IPS-20b (cell line): ENCODE measurements at regions not wholly inside any gene's neighbourhood (a gene's known extent, or its start where the extent isn't known, plus 50 kb on each side); places are given as distances from the start of the nearest gene placed in this dataset.
A peak's percentile ranks its signal among the peaks of the same experiment; 100 is the strongest.

Source experiments
- H3K27ac ChIP-seq: one replicate; pipeline ENCODE4 v1.5.1; 2013; ENCODE audit warnings: low read length
- H3K27me3 ChIP-seq: 2 replicates; pipeline ENCODE4 v1.6.1; 2013; ENCODE audit warnings: mild to moderate bottlenecking, low read length, inconsistent platforms; ENCODE audit not compliant: insufficient read depth
- H3K36me3 ChIP-seq: 2 replicates; pipeline ENCODE4 v1.6.1; 2013; ENCODE audit warnings: low read depth, mild to moderate bottlenecking, inconsistent platforms, low read length, moderate library complexity; ENCODE audit not compliant: insufficient read depth
- H3K4me1 ChIP-seq: 2 replicates; pipeline ENCODE4 v1.6.1; 2013; ENCODE audit warnings: mild to moderate bottlenecking, control low read depth, inconsistent platforms, low read length, moderate library complexity; ENCODE audit not compliant: insufficient read depth
- H3K4me3 ChIP-seq: 2 replicates; pipeline ENCODE4 v1.5.1; 2013; ENCODE audit warnings: mild to moderate bottlenecking, low read length, inconsistent platforms
- H3K9ac ChIP-seq: 2 replicates; pipeline ENCODE4 v1.6.1; 2013; ENCODE audit warnings: low read depth, mild to moderate bottlenecking, inconsistent platforms, low read length, moderate library complexity
- H3K9me3 ChIP-seq: 2 replicates; pipeline ENCODE4 v1.6.1; 2013; ENCODE audit warnings: mild to moderate bottlenecking, low read depth, low read length, inconsistent platforms; ENCODE audit not compliant: insufficient read depth

GRCh38 chr3:182035324-182035723 lies 323.6 kb downstream of the SOX2 start:
- no peaks in the 10 kb centered on the region for H3K4me1 ChIP-seq
- H3K27ac ChIP-seq, result no peak overlapping the region
- H3K36me3 ChIP-seq, result no peaks in the 10 kb centered on the region
- no peak overlapping the region for H3K4me3 ChIP-seq
- H3K9ac ChIP-seq, result no peak overlapping the region
- H3K9me3 ChIP-seq, result no peaks in the 10 kb centered on the region
- no peaks in the 10 kb centered on the region for H3K27me3 ChIP-seq

GRCh38 chr3:182036382-182036781 lies 324.7 kb downstream of the SOX2 start:
- H3K4me3 ChIP-seq, result no peak overlapping the region
- H3K4me1 ChIP-seq, result no peaks in the 10 kb centered on the region
- H3K27me3 ChIP-seq, result no peaks in the 10 kb centered on the region
- no peaks in the 10 kb centered on the region for H3K9me3 ChIP-seq
- H3K9ac ChIP-seq, result no peak overlapping the region
- H3K27ac ChIP-seq, result no peak overlapping the region
- no peaks in the 10 kb centered on the region for H3K36me3 ChIP-seq

GRCh38 chr3:182041668-182042291 lies 330.1 kb downstream of the SOX2 start:
- Histone ChIP-seq H3K27me3 (no peaks in the 10 kb centered on the region), H3K9ac (no peak overlapping the region), H3K27ac (no peak overlapping the region), H3K4me1 (no peaks in the 10 kb centered on the region; the same call in 1 of the 2 replicates), H3K9me3 (no peaks in the 10 kb centered on the region), H3K36me3 (no peaks in the 10 kb centered on the region), H3K4me3 (no peak overlapping the region)

GRCh38 chr3:182045736-182046135 lies 334.0 kb downstream of the SOX2 start:
- Histone ChIP-seq H3K27me3 (no peaks in the 10 kb centered on the region), H3K36me3 (no peaks in the 10 kb centered on the region), H3K27ac (no peak overlapping the region), H3K9me3 (no peaks in the 10 kb centered on the region), H3K9ac (no peak overlapping the region), H3K4me3 (no peak overlapping the region), H3K4me1 (no peaks in the 10 kb centered on the region; the same call in 1 of the 2 replicates)

GRCh38 chr3:182046166-182046764 lies 334.5 kb downstream of the SOX2 start:
- H3K4me3 ChIP-seq, result no peak overlapping the region
- H3K36me3 ChIP-seq, result no peaks in the 10 kb centered on the region
- H3K9me3 ChIP-seq, result no peaks in the 10 kb centered on the region
- H3K27me3 ChIP-seq, result no peaks in the 10 kb centered on the region
- no peak overlapping the region for H3K9ac ChIP-seq
- H3K27ac ChIP-seq, result no peak overlapping the region
- H3K4me1 ChIP-seq, result no peaks in the 10 kb centered on the region; the same call in 1 of the 2 replicates

GRCh38 chr3:182050932-182051331 lies 339.2 kb downstream of the SOX2 start:
- Histone ChIP-seq H3K27me3 (no peaks in the 10 kb centered on the region), H3K36me3 (no peaks in the 10 kb centered on the region), H3K4me1 (no peaks in the 10 kb centered on the region; the same call in 1 of the 2 replicates), H3K9me3 (no peaks in the 10 kb centered on the region), H3K4me3 (no peak overlapping the region), H3K9ac (no peak overlapping the region), H3K27ac (no peak overlapping the region)

- Histone ChIP-seq H3K9ac (no peak overlapping the region), H3K9me3 (no peaks in the 10 kb centered on the region), H3K27me3 (no peaks in the 10 kb centered on the region), H3K36me3 (no peaks in the 10 kb centered on the region), H3K27ac (no peak overlapping the region), H3K4me3 (no peak overlapping the region), H3K4me1 (no peaks in the 10 kb centered on the region; the same call in 1 of the 2 replicates)
Measured at GRCh38 chr3:182052332-182052731, 340.6 kb downstream of the SOX2 start.

- no peak overlapping the region for H3K27ac ChIP-seq
Measured at GRCh38 chr3:182052757-182053156, 341.0 kb downstream of the SOX2 start.

GRCh38 chr3:182058488-182058887 lies 346.8 kb downstream of the SOX2 start:
- Histone ChIP-seq H3K4me3 (no peak overlapping the region), H3K9ac (no peak overlapping the region), H3K4me1 (no peaks in the 10 kb centered on the region; the same call in 1 of the 2 replicates), H3K27me3 (no peaks in the 10 kb centered on the region), H3K27ac (no peak overlapping the region), H3K9me3 (no peaks in the 10 kb centered on the region), H3K36me3 (no peaks in the 10 kb centered on the region)

More at GRCh38 chr3:182052757-182053156, 341.0 kb downstream of the SOX2 start:
- no peaks in the 10 kb centered on the region for H3K9me3 ChIP-seq
- no peak overlapping the region for H3K9ac ChIP-seq
- no peaks in the 10 kb centered on the region for H3K27me3 ChIP-seq
- no peak overlapping the region for H3K4me3 ChIP-seq
- no peaks in the 10 kb centered on the region; the same call in 1 of the 2 replicates for H3K4me1 ChIP-seq
- H3K36me3 ChIP-seq, result no peaks in the 10 kb centered on the region

- no peaks in the 10 kb centered on the region for H3K36me3 ChIP-seq
- H3K4me1 ChIP-seq, result no peaks in the 10 kb centered on the region
- H3K4me3 ChIP-seq, result no peak overlapping the region
- no peak overlapping the region for H3K27ac ChIP-seq
- no peaks in the 10 kb centered on the region for H3K27me3 ChIP-seq
- no peak overlapping the region for H3K9ac ChIP-seq
- no peaks in the 10 kb centered on the region for H3K9me3 ChIP-seq
Measured at GRCh38 chr3:182063742-182064141, 352.0 kb downstream of the SOX2 start.

- Histone ChIP-seq H3K27me3 (no peaks in the 10 kb centered on the region), H3K9me3 (no peaks in the 10 kb centered on the region)
Measured at GRCh38 chr3:182067423-182067822, 355.7 kb downstream of the SOX2 start.

GRCh38 chr3:182078316-182078715 lies 366.6 kb downstream of the SOX2 start:
- Histone ChIP-seq H3K27ac (no peak overlapping the region), H3K36me3 (no peaks in the 10 kb centered on the region), H3K4me1 (peaks cover 39% of the 10 kb centered on the region; the same call in 1 of the 2 replicates), H3K9me3 (no peaks in the 10 kb centered on the region), H3K4me3 (0 out of 2 replicates have a peak overlapping the region, but pooled peaks have one; percentile 10), H3K27me3 (no peaks in the 10 kb centered on the region), H3K9ac (no peak overlapping the region)

More at GRCh38 chr3:182067423-182067822, 355.7 kb downstream of the SOX2 start:
- Histone ChIP-seq H3K36me3 (no peaks in the 10 kb centered on the region), H3K4me1 (no peaks in the 10 kb centered on the region), H3K4me3 (no peak overlapping the region), H3K27ac (no peak overlapping the region), H3K9ac (no peak overlapping the region)
